ENCODE measurements at regions not wholly inside any gene's neighbourhood (a gene's known extent, or its start where the extent isn't known, plus 50 kb on each side); places are given as distances from the start of the nearest gene placed in this dataset.

GRCh38 chr19:32038021-32038920, 307.1 kb upstream of the ZNF507 start:
- Histone ChIP-seq H3K27ac (ENCODE audit: low read depth, low read length) (no peak overlapping the region), H3K27me3 (ENCODE audit: control insufficient read depth, insufficient read depth, low read length) (peaks cover 2% of the 10 kb centered on the region), H3K9me3 (ENCODE audit: control insufficient read depth, insufficient read depth, low read length) (no peaks in the 10 kb centered on the region), H3K36me3 (ENCODE audit: control insufficient read depth, insufficient read depth, low read length) (no peaks in the 10 kb centered on the region), H3K4me1 (ENCODE audit: control insufficient read depth, insufficient read depth, low read length) (peaks cover 3% of the 10 kb centered on the region), H3K4me3 (ENCODE audit: low read depth, low read length) (no peak overlapping the region)
- peak in 1 of 6 donors; percentile 52 for DNase-seq (ENCODE audit: low read depth in 4 of 6, low spot score in 6 of 6)
- WGBS (ENCODE audit: insufficient coverage), result 58% methylated on average over 4 of the region's 13 CpGs

GRCh38 chr19:32038961-32039360, 306.4 kb upstream of the ZNF507 start:
- WGBS (ENCODE audit: insufficient coverage), result 100% methylated on average over 1 of the region's 6 CpGs
- Histone ChIP-seq H3K36me3 (ENCODE audit: control insufficient read depth, insufficient read depth, low read length) (no peaks in the 10 kb centered on the region), H3K4me1 (ENCODE audit: control insufficient read depth, insufficient read depth, low read length) (peaks cover 3% of the 10 kb centered on the region), H3K4me3 (ENCODE audit: low read depth, low read length) (no peak overlapping the region), H3K27ac (ENCODE audit: low read depth, low read length) (no peak overlapping the region), H3K9me3 (ENCODE audit: control insufficient read depth, insufficient read depth, low read length) (no peaks in the 10 kb centered on the region), H3K27me3 (ENCODE audit: control insufficient read depth, insufficient read depth, low read length) (peaks cover 2% of the 10 kb centered on the region)
- DNase-seq (ENCODE audit: low read depth in 4 of 6, low spot score in 6 of 6), result peak in 1 of 6 donors; percentile 18

DNA sequence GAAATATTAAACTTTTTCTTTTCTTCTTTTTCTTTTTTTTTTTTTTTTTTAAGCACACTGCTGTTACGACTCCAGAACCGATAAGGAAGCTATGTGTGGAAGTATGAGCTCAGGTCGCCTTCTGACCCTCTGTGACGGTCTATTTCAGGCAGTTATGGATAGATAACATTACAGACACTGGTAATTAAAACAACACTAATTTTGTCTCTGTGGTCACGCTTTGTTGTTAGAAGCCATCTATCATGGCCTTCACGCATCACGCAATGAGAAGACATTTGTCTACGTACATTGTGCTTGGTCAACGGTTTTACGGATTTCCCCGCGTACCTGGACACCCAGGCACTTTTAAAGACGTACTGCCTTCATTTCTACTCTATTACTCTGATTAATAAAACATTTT, 306.0 kb upstream of the ZNF507 start:
- 71% methylated on average over 4 of the region's 13 CpGs for WGBS (ENCODE audit: insufficient coverage)
- DNase-seq (ENCODE audit: low read depth in 4 of 6, low spot score in 6 of 6), result peak in 1 of 6 donors; percentile 63
- Histone ChIP-seq H3K27me3 (ENCODE audit: control insufficient read depth, insufficient read depth, low read length) (peaks cover 2% of the 10 kb centered on the region), H3K4me1 (ENCODE audit: control insufficient read depth, insufficient read depth, low read length) (peaks cover 3% of the 10 kb centered on the region), H3K27ac (ENCODE audit: low read depth, low read length) (no peak overlapping the region), H3K4me3 (ENCODE audit: low read depth, low read length) (no peak overlapping the region), H3K9me3 (ENCODE audit: control insufficient read depth, insufficient read depth, low read length) (no peaks in the 10 kb centered on the region), H3K36me3 (ENCODE audit: control insufficient read depth, insufficient read depth, low read length) (no peaks in the 10 kb centered on the region)

DNA sequence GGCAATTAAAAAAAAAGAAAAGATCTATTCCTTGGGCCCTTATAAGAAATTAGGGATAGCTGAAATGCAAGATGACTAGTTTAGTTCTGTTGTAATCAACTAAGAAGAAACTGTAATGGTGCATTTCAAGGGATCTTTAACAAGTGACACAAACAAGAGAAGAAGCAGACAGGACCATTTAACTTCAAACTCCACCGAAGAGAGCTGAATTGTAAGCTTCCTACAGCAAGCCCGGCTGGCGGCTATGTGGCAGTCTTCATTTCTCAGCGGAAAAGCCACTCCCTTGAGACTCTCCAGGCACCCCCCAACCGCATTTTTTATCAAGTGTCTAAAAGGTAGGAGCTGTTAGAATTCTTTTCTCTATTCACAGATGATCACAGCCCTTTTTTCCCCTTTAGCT, 305.2 kb upstream of the ZNF507 start:
- no peak overlapping the region for H3K27ac ChIP-seq (ENCODE audit: low read depth, low read length)
- no peaks in the 10 kb centered on the region for H3K36me3 ChIP-seq (ENCODE audit: control insufficient read depth, insufficient read depth, low read length)
- no peak overlapping the region for H3K4me3 ChIP-seq (ENCODE audit: low read depth, low read length)
- no peaks in the 10 kb centered on the region for H3K9me3 ChIP-seq (ENCODE audit: control insufficient read depth, insufficient read depth, low read length)
- H3K27me3 ChIP-seq (ENCODE audit: control insufficient read depth, insufficient read depth, low read length), result peaks cover 2% of the 10 kb centered on the region
- WGBS (ENCODE audit: insufficient coverage), result 60% methylated on average over 2 of the region's 5 CpGs
- DNase-seq (ENCODE audit: low read depth in 4 of 6, low spot score in 6 of 6), result peak in 1 of 6 donors; percentile 62
- peaks cover 3% of the 10 kb centered on the region for H3K4me1 ChIP-seq (ENCODE audit: control insufficient read depth, insufficient read depth, low read length)

DNA sequence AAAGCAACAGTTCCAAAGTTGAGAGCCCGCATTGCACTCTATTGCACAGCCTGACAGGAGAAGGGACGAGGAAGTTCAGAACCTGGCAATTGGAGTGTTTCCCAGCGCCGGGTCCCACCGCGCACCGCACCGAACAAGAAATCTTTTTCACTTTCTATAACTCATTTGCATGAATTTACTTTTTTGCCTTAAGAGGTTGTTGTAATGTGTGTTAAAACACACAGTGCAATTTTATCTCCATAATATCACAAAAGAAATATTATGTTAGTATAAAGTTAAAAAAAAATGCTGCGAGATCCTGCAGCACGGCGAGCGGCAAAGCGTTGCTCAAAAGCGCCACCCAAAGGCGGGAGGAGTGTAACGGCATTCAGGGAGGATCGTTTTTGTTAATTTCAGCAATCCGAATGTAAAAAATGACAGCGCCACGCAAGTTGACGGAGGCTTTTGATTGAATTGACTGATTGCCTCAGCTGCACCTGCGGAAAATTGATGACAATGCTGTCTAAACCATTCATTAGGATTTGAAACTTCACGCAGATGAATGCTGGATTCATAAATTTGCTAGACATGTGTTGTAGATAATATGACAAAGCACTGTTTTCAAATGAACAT, 303.6 kb upstream of the ZNF507 start:
- Histone ChIP-seq H3K27ac (ENCODE audit: low read depth, low read length) (no peak overlapping the region), H3K36me3 (ENCODE audit: control insufficient read depth, insufficient read depth, low read length) (no peaks in the 10 kb centered on the region), H3K4me3 (ENCODE audit: low read depth, low read length) (peak overlapping the region; percentile 24), H3K9me3 (ENCODE audit: control insufficient read depth, insufficient read depth, low read length) (no peaks in the 10 kb centered on the region), H3K27me3 (ENCODE audit: control insufficient read depth, insufficient read depth, low read length) (peaks cover 2% of the 10 kb centered on the region), H3K4me1 (ENCODE audit: control insufficient read depth, insufficient read depth, low read length) (peaks cover 3% of the 10 kb centered on the region)
- DNase-seq (ENCODE audit: low read depth in 4 of 6, low spot score in 6 of 6), result peak; percentile 56 to 94 (median 69)
- under 1% methylated on average over 15 of the region's 23 CpGs for WGBS (ENCODE audit: insufficient coverage)

DNA sequence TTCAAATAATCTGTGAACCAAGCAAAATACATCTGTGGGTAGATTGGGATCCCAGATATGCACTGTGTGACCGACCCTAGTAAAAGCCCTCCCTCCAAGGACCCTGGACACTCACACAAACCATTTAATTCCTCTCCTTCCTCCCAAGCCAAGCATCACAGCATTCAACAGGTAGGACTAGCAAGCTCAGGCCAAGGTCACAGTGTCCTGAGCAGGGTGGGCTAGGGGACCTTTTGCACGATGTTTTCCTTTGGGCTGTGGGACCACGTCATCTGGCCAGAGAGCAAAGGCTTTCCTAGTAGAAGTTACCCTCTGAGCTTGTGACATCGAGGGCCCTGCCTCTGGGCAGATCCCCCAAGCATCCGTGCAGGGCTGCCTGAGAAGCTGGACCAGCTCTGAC, 297.6 kb upstream of the ZNF507 start:
- WGBS (ENCODE audit: insufficient coverage), result 88% methylated on average over 4 of the region's 5 CpGs

GRCh38 chr19:32053376-32053775, 292.0 kb upstream of the ZNF507 start:
- Histone ChIP-seq H3K27ac (ENCODE audit: low read depth, low read length) (no peak overlapping the region), H3K36me3 (ENCODE audit: control insufficient read depth, insufficient read depth, low read length) (no peaks in the 10 kb centered on the region), H3K4me3 (ENCODE audit: low read depth, low read length) (no peak overlapping the region), H3K4me1 (ENCODE audit: control insufficient read depth, insufficient read depth, low read length) (no peaks in the 10 kb centered on the region), H3K9me3 (ENCODE audit: control insufficient read depth, insufficient read depth, low read length) (no peaks in the 10 kb centered on the region), H3K27me3 (ENCODE audit: control insufficient read depth, insufficient read depth, low read length) (no peaks in the 10 kb centered on the region)
- no peak for DNase-seq (ENCODE audit: low read depth in 4 of 6, low spot score in 6 of 6)
- whole genome bisulfite sequencing (ENCODE audit: insufficient coverage), result 79% methylated on average over 2 of the region's 3 CpGs

More for the DNA sequence above, 297.6 kb upstream of the ZNF507 start:
- Histone ChIP-seq H3K36me3 (ENCODE audit: control insufficient read depth, insufficient read depth, low read length) (no peaks in the 10 kb centered on the region), H3K9me3 (ENCODE audit: control insufficient read depth, insufficient read depth, low read length) (no peaks in the 10 kb centered on the region), H3K4me3 (ENCODE audit: low read depth, low read length) (no peak overlapping the region), H3K4me1 (ENCODE audit: control insufficient read depth, insufficient read depth, low read length) (no peaks in the 10 kb centered on the region), H3K27ac (ENCODE audit: low read depth, low read length) (no peak overlapping the region), H3K27me3 (ENCODE audit: control insufficient read depth, insufficient read depth, low read length) (no peaks in the 10 kb centered on the region)
- DNase-seq (ENCODE audit: low read depth in 4 of 6, low spot score in 6 of 6), result no peak

- no peak overlapping the region for H3K27ac ChIP-seq (ENCODE audit: low read depth, low read length)
- H3K4me1 ChIP-seq (ENCODE audit: control insufficient read depth, insufficient read depth, low read length), result no peaks in the 10 kb centered on the region
- DNase-seq (ENCODE audit: low read depth in 4 of 6, low spot score in 6 of 6), result peak in 1 of 6 donors; percentile 69
- H3K27me3 ChIP-seq (ENCODE audit: control insufficient read depth, insufficient read depth, low read length), result no peaks in the 10 kb centered on the region
- WGBS (ENCODE audit: insufficient coverage), result 91% methylated on average over 5 of the region's 10 CpGs
- H3K4me3 ChIP-seq (ENCODE audit: low read depth, low read length), result no peak overlapping the region
- no peaks in the 10 kb centered on the region for H3K36me3 ChIP-seq (ENCODE audit: control insufficient read depth, insufficient read depth, low read length)
- no peaks in the 10 kb centered on the region for H3K9me3 ChIP-seq (ENCODE audit: control insufficient read depth, insufficient read depth, low read length)
These were observed 291.5 kb upstream of the ZNF507 start for GRCh38 chr19:32053861-32054260.

DNA sequence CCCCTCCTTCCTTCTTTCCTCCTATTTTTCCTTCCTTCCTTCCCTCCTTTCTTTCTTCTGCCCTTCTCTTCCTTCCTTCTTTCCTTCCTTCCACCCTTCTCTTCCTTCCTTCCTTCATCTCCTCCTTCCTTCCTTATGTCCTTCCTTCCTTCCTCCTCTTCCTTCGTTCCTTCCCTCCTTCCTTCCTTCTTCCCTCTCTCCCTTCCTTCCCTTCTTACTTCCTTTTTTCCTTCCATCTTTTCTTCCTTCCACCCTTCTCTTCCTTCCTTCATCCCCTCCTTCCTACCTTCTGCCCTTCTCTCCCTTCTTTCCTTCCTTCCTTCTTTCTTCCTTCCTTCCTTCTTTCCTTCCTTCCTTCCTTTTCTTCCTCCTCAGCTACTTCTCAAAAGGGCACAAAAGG, 287.3 kb upstream of the ZNF507 start:
- H3K4me3 ChIP-seq (ENCODE audit: low read depth, low read length), result no peak overlapping the region
- DNase-seq (ENCODE audit: low read depth in 4 of 6, low spot score in 6 of 6), result no peak
- H3K27ac ChIP-seq (ENCODE audit: low read depth, low read length), result no peak overlapping the region
- H3K36me3 ChIP-seq (ENCODE audit: control insufficient read depth, insufficient read depth, low read length), result no peaks in the 10 kb centered on the region
- H3K4me1 ChIP-seq (ENCODE audit: control insufficient read depth, insufficient read depth, low read length), result no peaks in the 10 kb centered on the region
- WGBS (ENCODE audit: insufficient coverage), result 0% methylated on average over 1 of the region's 1 CpG
- no peaks in the 10 kb centered on the region for H3K9me3 ChIP-seq (ENCODE audit: control insufficient read depth, insufficient read depth, low read length)
- H3K27me3 ChIP-seq (ENCODE audit: control insufficient read depth, insufficient read depth, low read length), result no peaks in the 10 kb centered on the region

- Histone ChIP-seq H3K36me3 (ENCODE audit: control insufficient read depth, insufficient read depth, low read length) (no peaks in the 10 kb centered on the region), H3K4me1 (ENCODE audit: control insufficient read depth, insufficient read depth, low read length) (no peaks in the 10 kb centered on the region), H3K4me3 (ENCODE audit: low read depth, low read length) (no peak overlapping the region), H3K9me3 (ENCODE audit: control insufficient read depth, insufficient read depth, low read length) (no peaks in the 10 kb centered on the region), H3K27me3 (ENCODE audit: control insufficient read depth, insufficient read depth, low read length) (no peaks in the 10 kb centered on the region), H3K27ac (ENCODE audit: low read depth, low read length) (no peak overlapping the region)
- DNase-seq (ENCODE audit: low read depth in 4 of 6, low spot score in 6 of 6), result peak in 1 of 6 donors; percentile 42
- no CpG with 5 or more reads among the region's 1 CpG for WGBS (ENCODE audit: insufficient coverage)
These were observed 284.1 kb upstream of the ZNF507 start for GRCh38 chr19:32061315-32061714.

Data from spinal cord (tissue), 9 donors.